MM.1S (cell line): ENCODE measurements at regions not wholly inside any gene's neighbourhood (a gene's known extent, or its start where the extent isn't known, plus 50 kb on each side); places are given as distances from the start of the nearest gene placed in this dataset.

ENCODE experiments used
- EZH2 ChIP-seq: fragments of 300-600 bp; sonication (generic); optimal IDR thresholded peaks from 2 replicates; pipeline ENCODE3; 2017; ENCODE audit warnings: low read depth, mild to moderate bottlenecking, antibody characterized with exemption, low read length, mixed read lengths
- EZH2phosphoT487 ChIP-seq: fragments of 300-600 bp; sonication (generic); IDR thresholded peaks from 2 replicates; pipeline ENCODE4 v1.6.1; 2018; ENCODE audit warnings: antibody characterized with exemption, low read length
- TF ChIP-seq, protein P1 (sequence below): fragments of 300-600 bp; sonication (generic); IDR thresholded peaks from 2 replicates; pipeline ENCODE4 v1.5.1; 2016; ENCODE audit warnings: antibody characterized with exemption, low read length, mixed read lengths

DNA sequence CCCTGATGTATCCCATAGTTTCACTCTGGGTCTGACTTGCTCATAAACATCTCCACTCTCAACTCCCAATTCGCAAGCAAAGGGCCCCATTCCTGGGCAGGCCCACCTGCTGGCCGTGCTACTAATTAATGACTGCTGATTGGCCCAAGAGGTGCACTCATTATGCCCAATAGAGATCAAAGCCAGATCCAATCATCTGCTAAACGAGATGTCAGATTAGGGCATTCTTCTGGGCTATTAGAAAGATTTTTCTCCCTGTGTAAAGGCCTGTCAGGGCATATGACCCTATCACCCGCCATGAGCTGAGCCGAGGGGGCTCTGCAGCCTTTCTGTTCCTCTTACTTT is 103.4 kb upstream of the HAAO start:
- TF ChIP-seq, protein P1, sequence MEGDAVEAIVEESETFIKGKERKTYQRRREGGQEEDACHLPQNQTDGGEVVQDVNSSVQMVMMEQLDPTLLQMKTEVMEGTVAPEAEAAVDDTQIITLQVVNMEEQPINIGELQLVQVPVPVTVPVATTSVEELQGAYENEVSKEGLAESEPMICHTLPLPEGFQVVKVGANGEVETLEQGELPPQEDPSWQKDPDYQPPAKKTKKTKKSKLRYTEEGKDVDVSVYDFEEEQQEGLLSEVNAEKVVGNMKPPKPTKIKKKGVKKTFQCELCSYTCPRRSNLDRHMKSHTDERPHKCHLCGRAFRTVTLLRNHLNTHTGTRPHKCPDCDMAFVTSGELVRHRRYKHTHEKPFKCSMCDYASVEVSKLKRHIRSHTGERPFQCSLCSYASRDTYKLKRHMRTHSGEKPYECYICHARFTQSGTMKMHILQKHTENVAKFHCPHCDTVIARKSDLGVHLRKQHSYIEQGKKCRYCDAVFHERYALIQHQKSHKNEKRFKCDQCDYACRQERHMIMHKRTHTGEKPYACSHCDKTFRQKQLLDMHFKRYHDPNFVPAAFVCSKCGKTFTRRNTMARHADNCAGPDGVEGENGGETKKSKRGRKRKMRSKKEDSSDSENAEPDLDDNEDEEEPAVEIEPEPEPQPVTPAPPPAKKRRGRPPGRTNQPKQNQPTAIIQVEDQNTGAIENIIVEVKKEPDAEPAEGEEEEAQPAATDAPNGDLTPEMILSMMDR = no peak
- TF ChIP-seq EZH2phosphoT487 = no peak
- TF ChIP-seq EZH2 = no peak
